Suppressor macrophage (primary cell): ENCODE measurements at regions not wholly inside any gene's neighbourhood (a gene's known extent, or its start where the extent isn't known, plus 50 kb on each side); places are given as distances from the start of the nearest gene placed in this dataset.
"Not testable (repeated sequence)": the region's sequence is repeated elsewhere in the genome, so short reads cannot be mapped to it uniquely, and the experiment has no call there.

Experiments
- DNase-seq, 4 experiments: peaks; one replicate each; pipeline ENCODE4 v3.0.0-alpha.2; 2020 to 2022

GRCh38 chr2:132332345-132333033 is 84.1 kb upstream of the GPR39 start:
- DNase-seq, result peak in 2 of 4 experiments; percentile 1 to 6

- DNase-seq, result peak in 1 of 4 experiments; percentile 3
Measured at GRCh38 chr2:132337135-132337534, 79.5 kb upstream of the GPR39 start.

- DNase-seq, result not testable (repeated sequence)
Measured at GRCh38 chr2:132337844-132338243, 78.8 kb upstream of the GPR39 start.

DNA sequence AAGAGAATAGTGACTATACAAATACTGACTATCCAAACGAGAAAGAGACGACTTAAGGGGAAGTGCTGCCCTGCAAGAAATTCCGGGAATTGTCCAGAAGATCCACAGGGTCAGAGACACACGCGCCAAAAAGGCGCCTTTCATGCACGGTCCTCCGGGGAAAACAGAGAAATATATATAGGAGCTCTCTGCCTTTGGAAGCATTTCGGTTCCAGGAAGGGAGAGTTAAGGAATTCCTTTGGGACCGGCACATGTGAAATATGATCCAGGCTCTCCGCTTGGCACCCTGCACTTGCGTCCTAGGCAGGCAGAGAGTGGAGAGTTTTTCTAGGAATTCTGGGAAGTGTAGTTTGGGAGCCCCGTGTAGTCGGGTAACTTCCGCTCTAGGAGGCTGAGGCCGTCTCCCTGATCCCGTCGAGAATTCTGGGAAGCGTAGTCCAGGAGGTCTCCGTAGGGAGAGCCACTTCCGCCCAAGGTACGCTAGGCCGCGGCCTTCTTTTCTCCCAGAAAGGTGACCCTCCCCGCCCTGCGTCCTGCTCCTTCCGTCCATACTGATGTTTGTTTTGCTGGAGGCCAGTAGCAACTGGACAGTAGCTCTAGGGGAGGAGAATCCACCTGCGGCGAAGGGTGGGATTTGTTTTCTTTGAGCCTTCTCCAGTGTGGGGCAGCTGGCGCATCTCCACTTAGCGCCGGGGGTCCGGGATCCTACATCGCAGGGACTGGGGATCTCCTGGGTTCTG is 69.4 kb upstream of the GPR39 start:
- DNase-seq, result peak; percentile 47 to 61 (median 52)

- peak; percentile 56 to 82 (median 68) for DNase-seq
Measured at GRCh38 chr2:132349092-132349687, 67.4 kb upstream of the GPR39 start.

DNA sequence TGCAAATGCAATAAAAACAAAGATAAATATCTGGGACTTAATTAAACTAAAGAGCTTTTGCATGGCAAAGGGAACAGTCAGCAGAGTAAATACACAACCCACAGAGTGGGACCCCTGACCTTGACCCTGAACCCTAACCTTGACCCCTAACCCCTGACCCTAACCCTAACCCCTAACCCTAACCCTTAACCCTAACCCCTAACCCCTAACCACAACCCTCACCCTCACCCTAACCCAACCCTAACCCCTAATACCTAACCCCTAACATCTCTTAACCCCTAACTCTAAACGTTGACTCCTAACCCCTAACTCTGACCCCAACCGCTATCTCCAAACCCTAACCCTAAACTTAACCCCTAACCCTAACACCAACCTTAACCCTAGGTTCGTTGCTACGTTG is 64.9 kb upstream of the GPR39 start:
- DNase-seq, result not testable (repeated sequence)

DNA sequence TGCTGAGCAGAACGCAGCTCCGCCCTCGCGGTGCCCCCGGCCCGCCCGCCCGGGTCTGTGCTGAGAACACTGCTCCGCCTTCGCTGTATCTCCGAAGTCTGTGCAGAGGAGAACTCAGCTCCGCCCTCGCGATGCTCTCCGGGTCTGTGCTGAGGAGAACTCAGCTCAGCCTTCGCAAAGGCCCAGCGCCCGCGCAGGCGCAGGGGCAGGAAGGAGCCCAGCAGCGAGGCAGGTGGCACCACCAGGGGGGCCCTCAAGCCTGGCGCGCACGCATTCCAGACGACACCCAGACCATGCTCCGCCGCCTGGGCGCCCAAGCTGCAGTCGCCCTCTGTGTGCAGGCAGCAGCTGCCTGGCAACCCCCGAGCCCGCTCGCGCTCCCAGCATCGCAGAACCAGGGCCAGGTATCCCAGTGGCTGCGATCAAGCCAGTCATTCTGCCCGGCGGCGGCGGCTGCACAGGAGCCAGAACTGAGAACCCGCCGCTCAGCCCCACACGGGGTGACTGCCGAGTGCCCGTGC is 64.1 kb upstream of the GPR39 start:
- peak in 3 of 4 experiments; percentile 15 to 28 (median 23) for DNase-seq

GRCh38 chr2:132353380-132353779 is 63.2 kb upstream of the GPR39 start:
- DNase-seq, result peak; percentile 33 to 54 (median 35)

DNA sequence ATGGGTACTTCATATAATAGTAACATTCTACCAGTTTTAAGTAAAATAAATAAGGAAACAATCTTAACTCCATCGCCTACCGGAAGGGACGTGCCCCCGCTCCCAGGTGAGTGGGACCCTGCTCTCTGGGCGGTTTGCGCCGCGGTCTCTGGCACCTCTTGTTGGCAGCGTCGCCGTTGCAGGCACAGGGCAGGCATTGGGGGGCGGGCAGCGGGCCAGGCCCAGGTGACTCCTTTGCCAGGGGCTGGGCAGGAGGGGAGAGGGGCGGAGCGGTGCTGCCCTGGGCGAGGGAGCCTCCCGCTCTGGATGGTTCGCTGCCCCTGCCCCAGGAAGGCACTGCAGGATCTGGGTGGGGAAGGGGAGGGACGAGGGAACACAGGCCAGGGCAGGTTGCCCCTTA is 55.6 kb upstream of the GPR39 start:
- not testable (repeated sequence) for DNase-seq

DNA sequence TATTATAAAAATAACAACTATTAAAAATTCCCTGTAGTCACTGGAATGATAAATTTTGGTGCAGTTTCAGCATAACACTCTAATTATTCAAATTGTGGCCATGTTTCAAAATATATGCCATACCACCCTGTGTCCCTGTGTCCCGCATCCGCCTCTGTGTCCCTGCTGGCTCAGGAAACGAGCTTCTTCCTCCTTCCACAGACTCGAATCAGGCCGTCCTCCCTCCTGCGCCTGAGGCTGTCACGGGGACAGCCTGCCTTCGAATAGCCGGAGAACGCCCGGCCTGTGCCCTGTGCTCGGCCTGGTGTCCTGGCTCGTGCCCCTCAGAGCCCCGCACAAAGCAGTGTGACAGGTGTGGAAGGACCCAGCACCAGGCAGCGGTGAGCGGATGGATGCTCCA is 55.1 kb upstream of the GPR39 start:
- not testable (repeated sequence) for DNase-seq

- not testable (repeated sequence) for DNase-seq
Measured at GRCh38 chr2:132363352-132363751, 53.3 kb upstream of the GPR39 start.

- not testable (repeated sequence) for DNase-seq
Measured at GRCh38 chr2:132365963-132366362, 50.6 kb upstream of the GPR39 start.

DNA sequence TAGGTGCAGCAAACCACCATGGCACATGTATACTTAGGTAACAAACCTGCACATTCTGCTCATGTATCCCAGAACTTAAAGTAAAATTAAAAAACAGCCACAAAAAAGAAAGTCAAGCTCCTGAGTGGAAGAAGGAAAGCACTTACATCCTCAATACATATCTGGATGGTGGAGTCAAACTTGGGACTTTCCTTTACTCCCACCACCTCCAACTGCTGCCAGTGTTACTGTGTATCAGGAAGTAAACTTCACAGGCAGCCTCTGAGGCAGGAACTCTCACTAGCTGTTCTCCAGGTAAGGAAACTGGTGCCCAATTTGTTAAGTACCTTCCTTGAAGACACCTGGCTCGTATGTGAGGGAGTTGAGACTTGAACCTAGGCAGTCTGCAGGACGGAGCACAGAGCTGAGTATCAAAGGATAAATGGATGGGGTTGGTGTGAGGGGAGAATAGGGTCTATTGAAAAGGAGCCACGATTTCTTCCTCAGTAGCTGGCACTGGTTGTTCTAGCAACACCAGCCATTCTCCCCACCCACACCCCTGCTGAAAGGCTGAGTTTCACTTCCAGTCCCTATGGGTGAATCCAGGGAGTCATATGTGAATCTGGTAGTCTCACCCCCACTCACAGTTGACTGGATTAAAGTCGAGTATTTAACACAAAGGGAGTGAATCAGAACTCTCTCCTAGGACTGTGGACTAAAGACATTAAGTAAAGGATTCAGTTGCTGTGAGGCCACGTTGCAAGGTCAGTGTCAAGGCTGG is 50.0 kb upstream of the GPR39 start:
- peak; percentile 57 to 72 (median 68) for DNase-seq
